H1 (cell line): ENCODE measurements at regions not wholly inside any gene's neighbourhood (a gene's known extent, or its start where the extent isn't known, plus 50 kb on each side); places are given as distances from the start of the nearest gene placed in this dataset.

Experiments
- JUN ChIP-seq: IDR thresholded peaks from 2 replicates; pipeline ENCODE4 v1.6.1; 2011; ENCODE audit warnings: low read depth, mild to moderate bottlenecking, improper control_type of control experiment, low read length
- JUND ChIP-seq: IDR thresholded peaks from 2 replicates; pipeline ENCODE4 v1.6.1; 2011; ENCODE audit warnings: mild to moderate bottlenecking, improper control_type of control experiment, low read length
- SP4 ChIP-seq: IDR thresholded peaks from 2 replicates; pipeline ENCODE4 v1.6.1; 2012; ENCODE audit warnings: low read length, inconsistent platforms
- TF ChIP-seq, protein P1 (sequence below), 3 experiments: IDR thresholded peaks; 1 replicate in 2 of 3; 2 replicates in 1 of 3; pipeline versions ENCODE4 v1.5.1 to v1.6.1; 2011; ENCODE audit warnings: low read length in 3 of 3, mild to moderate bottlenecking in 3 of 3, inconsistent platforms in 2 of 3, low read depth in 1 of 3, moderate library complexity in 1 of 3; ENCODE audit not compliant: insufficient read depth in 1 of 3; ENCODE audit errors: control extremely low read depth in 1 of 3

DNA sequence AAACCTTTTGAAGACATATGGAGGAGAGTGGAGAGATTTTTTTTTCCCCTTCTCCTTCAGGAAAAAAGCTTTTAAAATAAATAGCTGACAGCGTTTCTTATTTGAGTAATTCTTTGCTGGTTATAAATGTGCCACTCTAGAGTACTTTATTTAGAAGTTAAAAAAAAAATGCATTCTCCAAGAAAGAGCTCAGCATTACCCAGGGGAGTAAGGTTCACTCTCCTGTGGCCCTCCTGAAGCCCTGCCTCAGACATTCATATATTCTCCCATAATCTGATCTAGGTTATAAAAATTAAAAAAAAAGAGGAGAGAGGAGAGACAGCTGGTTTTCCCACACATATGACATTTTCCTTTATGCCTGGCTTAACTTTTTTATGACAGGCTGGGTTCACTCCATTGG, 545.2 kb upstream of the CADM1 start:
- TF ChIP-seq JUN (no peak), SP4 (no peak), JUND (no peak)
- TF ChIP-seq, protein P1, sequence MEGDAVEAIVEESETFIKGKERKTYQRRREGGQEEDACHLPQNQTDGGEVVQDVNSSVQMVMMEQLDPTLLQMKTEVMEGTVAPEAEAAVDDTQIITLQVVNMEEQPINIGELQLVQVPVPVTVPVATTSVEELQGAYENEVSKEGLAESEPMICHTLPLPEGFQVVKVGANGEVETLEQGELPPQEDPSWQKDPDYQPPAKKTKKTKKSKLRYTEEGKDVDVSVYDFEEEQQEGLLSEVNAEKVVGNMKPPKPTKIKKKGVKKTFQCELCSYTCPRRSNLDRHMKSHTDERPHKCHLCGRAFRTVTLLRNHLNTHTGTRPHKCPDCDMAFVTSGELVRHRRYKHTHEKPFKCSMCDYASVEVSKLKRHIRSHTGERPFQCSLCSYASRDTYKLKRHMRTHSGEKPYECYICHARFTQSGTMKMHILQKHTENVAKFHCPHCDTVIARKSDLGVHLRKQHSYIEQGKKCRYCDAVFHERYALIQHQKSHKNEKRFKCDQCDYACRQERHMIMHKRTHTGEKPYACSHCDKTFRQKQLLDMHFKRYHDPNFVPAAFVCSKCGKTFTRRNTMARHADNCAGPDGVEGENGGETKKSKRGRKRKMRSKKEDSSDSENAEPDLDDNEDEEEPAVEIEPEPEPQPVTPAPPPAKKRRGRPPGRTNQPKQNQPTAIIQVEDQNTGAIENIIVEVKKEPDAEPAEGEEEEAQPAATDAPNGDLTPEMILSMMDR (IDR thresholded peaks at IDR 0.05; ENCODE audit: control extremely low read depth in 1 of 3, insufficient read depth in 1 of 3, low read depth in 1 of 3, low read length in 3 of 3), result no peak
